GM23248 (cell line): ENCODE measurements at regions not wholly inside any gene's neighbourhood (a gene's known extent, or its start where the extent isn't known, plus 50 kb on each side); places are given as distances from the start of the nearest gene placed in this dataset.

Experiments used
- EZH2 ChIP-seq: fragments of 200-600 bp; sonication (generic); IDR thresholded peaks from 2 replicates; pipeline ENCODE4 v1.6.1; 2018; ENCODE audit warnings: antibody characterized with exemption, mild to moderate bottlenecking; ENCODE audit not compliant: insufficient read depth, poor library complexity, severe bottlenecking
- EZH2phosphoT487 ChIP-seq: fragments of 200-600 bp; sonication (generic); IDR thresholded peaks from 2 replicates; pipeline ENCODE4 v1.6.1; 2018; ENCODE audit warnings: antibody characterized with exemption, moderate library complexity, mild to moderate bottlenecking, low read depth; ENCODE audit not compliant: insufficient read depth

GRCh38 chr3:190217081-190217480 lies 96.4 kb upstream of the P3H2 start:
- no peak for TF ChIP-seq EZH2phosphoT487
- TF ChIP-seq EZH2: no peak
